Nephron progenitor cell (in vitro differentiated cells): ENCODE measurements at regions not wholly inside any gene's neighbourhood (a gene's known extent, or its start where the extent isn't known, plus 50 kb on each side); places are given as distances from the start of the nearest gene placed in this dataset.

Experiments
- DNase-seq: peaks from one replicate; pipeline ENCODE4 v3.0.0; 2021
- H3K27ac Mint-ChIP-seq: 2 replicates; pipeline ENCODE4 v1.8.0; 2021; ENCODE audit warnings: mild to moderate bottlenecking, moderate library complexity, mixed read lengths
- H3K27me3 Mint-ChIP-seq: 2 replicates; pipeline ENCODE4 v1.8.0; 2021; ENCODE audit warnings: mild to moderate bottlenecking, low read depth, mixed read lengths; ENCODE audit not compliant: poor library complexity
- H3K36me3 Mint-ChIP-seq: 2 replicates; pipeline ENCODE4 v1.8.0; 2021; ENCODE audit warnings: low read depth, mixed read lengths
- H3K4me1 Mint-ChIP-seq: 2 replicates; pipeline ENCODE4 v1.8.0; 2021; ENCODE audit warnings: mixed read lengths
- H3K4me3 Mint-ChIP-seq: 2 replicates; pipeline ENCODE4 v1.8.0; 2021; ENCODE audit warnings: mild to moderate bottlenecking, moderate library complexity, mixed read lengths
- H3K9me3 Mint-ChIP-seq: 2 replicates; pipeline ENCODE4 v1.8.0; 2021; ENCODE audit warnings: mild to moderate bottlenecking, moderate library complexity, mixed read lengths
- CTCF ChIP-seq: fragments of 200-600 bp; sonication (generic); IDR thresholded peaks from 2 replicates; pipeline ENCODE4 v1.5.0; 2021; ENCODE audit warnings: antibody characterized with exemption

DNA sequence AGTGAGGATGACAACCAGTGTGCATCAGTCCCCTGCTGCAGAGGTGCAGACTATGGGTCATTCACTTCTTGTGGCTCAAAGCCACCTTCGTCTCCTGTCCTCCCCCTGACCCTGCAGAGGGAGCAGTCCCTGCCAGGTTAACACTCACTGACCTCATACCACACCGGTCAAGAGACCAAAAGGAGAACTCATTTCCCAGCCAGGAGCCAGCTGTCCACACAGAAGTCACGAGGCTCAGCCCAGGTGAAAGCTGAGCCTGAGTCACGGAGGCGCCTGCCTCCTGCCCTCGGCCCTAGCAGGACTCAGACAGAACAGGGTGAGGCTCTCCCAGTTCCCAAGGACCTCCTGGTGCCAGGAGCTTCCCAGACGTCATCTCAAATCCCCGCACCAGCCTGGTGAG is 103.7 kb downstream of the MN1 start:
- peaks cover 48% of the 10 kb centered on the region for H3K9me3 Mint-ChIP-seq
- no peak for TF ChIP-seq CTCF
- peaks cover 25% of the 10 kb centered on the region for H3K4me1 Mint-ChIP-seq
- H3K27me3 Mint-ChIP-seq, result peaks cover 62% of the 10 kb centered on the region
- no peak for DNase-seq
- H3K4me3 Mint-ChIP-seq, result no peak overlapping the region
- H3K36me3 Mint-ChIP-seq, result peaks cover 6% of the 10 kb centered on the region
- no peak overlapping the region for H3K27ac Mint-ChIP-seq
